Spinal cord (tissue), 9 donors: ENCODE measurements at regions not wholly inside any gene's neighbourhood (a gene's known extent, or its start where the extent isn't known, plus 50 kb on each side); places are given as distances from the start of the nearest gene placed in this dataset.

Experiments
- DNase-seq, 6 donors: peaks; one replicate each; pipeline versions ENCODE4 v3.0.0 to v3.0.0-alpha.2; 2013 to 2015; ENCODE audit warnings: low spot score in 6 of 6, low read depth in 4 of 6
- H3K27ac ChIP-seq: one replicate; pipeline ENCODE4 v1.5.1; 2013; ENCODE audit warnings: low read depth, low read length, control low read depth
- H3K27me3 ChIP-seq: one replicate; pipeline ENCODE4 v1.6.1; 2013; ENCODE audit warnings: low read length; ENCODE audit not compliant: control insufficient read depth, insufficient read depth
- H3K36me3 ChIP-seq: one replicate; pipeline ENCODE4 v1.6.1; 2013; ENCODE audit warnings: low read length; ENCODE audit not compliant: control insufficient read depth, insufficient read depth
- H3K4me1 ChIP-seq: one replicate; pipeline ENCODE4 v1.6.1; 2013; ENCODE audit warnings: low read length; ENCODE audit not compliant: control insufficient read depth, insufficient read depth
- H3K4me3 ChIP-seq: one replicate; pipeline ENCODE4 v1.5.1; 2013; ENCODE audit warnings: low read depth, low read length, control low read depth
- H3K9me3 ChIP-seq: one replicate; pipeline ENCODE4 v1.6.1; 2013; ENCODE audit warnings: low read length; ENCODE audit not compliant: control insufficient read depth, insufficient read depth
- WGBS: methylation state at CpG from one replicate; pipeline ENCODE4 v1.1.5; 2013; ENCODE audit warnings: missing lambda C conversion rate; ENCODE audit not compliant: insufficient coverage; 5-methylcytosine and 5-hydroxymethylcytosine counted together
- donor health status: healthy.

GRCh38 chr7:118583641-118584040 lies 359.1 kb downstream of the ANKRD7 start:
- DNase-seq, result peak in 1 of 6 donors; percentile 75
- WGBS, result no CpG with 5 or more reads among the region's 1 CpG
- Histone ChIP-seq H3K27ac (no peak overlapping the region), H3K4me3 (no peak overlapping the region), H3K36me3 (no peaks in the 10 kb centered on the region), H3K9me3 (peaks cover 2% of the 10 kb centered on the region), H3K4me1 (no peaks in the 10 kb centered on the region), H3K27me3 (no peaks in the 10 kb centered on the region)

- Histone ChIP-seq H3K4me1 (no peaks in the 10 kb centered on the region), H3K36me3 (no peaks in the 10 kb centered on the region), H3K27me3 (no peaks in the 10 kb centered on the region), H3K9me3 (peaks cover 2% of the 10 kb centered on the region), H3K4me3 (no peak overlapping the region), H3K27ac (no peak overlapping the region)
- no peak for DNase-seq
- WGBS, result 86% methylated on average over 1 of the region's 1 CpG
Observed at GRCh38 chr7:118586248-118586647, 361.7 kb downstream of the ANKRD7 start.

- no peaks in the 10 kb centered on the region for H3K36me3 ChIP-seq
- H3K4me1 ChIP-seq, result no peaks in the 10 kb centered on the region
- H3K27me3 ChIP-seq, result no peaks in the 10 kb centered on the region
- no peak overlapping the region for H3K4me3 ChIP-seq
- peaks cover 2% of the 10 kb centered on the region for H3K9me3 ChIP-seq
- no peak for DNase-seq
- H3K27ac ChIP-seq, result no peak overlapping the region
- WGBS, result no CpG with 5 or more reads among the region's 2 CpGs
Observed at GRCh38 chr7:118590107-118590506, 365.6 kb downstream of the ANKRD7 start.

GRCh38 chr7:118602090-118602489 lies 377.6 kb downstream of the ANKRD7 start:
- Histone ChIP-seq H3K27ac (no peak overlapping the region), H3K27me3 (no peaks in the 10 kb centered on the region), H3K4me3 (no peak overlapping the region), H3K36me3 (no peaks in the 10 kb centered on the region), H3K9me3 (no peaks in the 10 kb centered on the region), H3K4me1 (no peaks in the 10 kb centered on the region)
- no peak for DNase-seq

GRCh38 chr7:118606602-118607001 lies 382.1 kb downstream of the ANKRD7 start:
- no peaks in the 10 kb centered on the region for H3K9me3 ChIP-seq
- no peak overlapping the region for H3K27ac ChIP-seq
- WGBS, result no CpG with 5 or more reads among the region's 1 CpG
- DNase-seq, result no peak
- H3K4me1 ChIP-seq, result no peaks in the 10 kb centered on the region
- H3K27me3 ChIP-seq, result no peaks in the 10 kb centered on the region
- no peak overlapping the region for H3K4me3 ChIP-seq
- H3K36me3 ChIP-seq, result no peaks in the 10 kb centered on the region

GRCh38 chr7:118609207-118609606 lies 384.7 kb downstream of the ANKRD7 start:
- no peak for DNase-seq
- no peaks in the 10 kb centered on the region for H3K36me3 ChIP-seq
- no peaks in the 10 kb centered on the region for H3K9me3 ChIP-seq
- no peaks in the 10 kb centered on the region for H3K27me3 ChIP-seq
- H3K27ac ChIP-seq, result no peak overlapping the region
- WGBS, result 94% methylated on average over 3 of the region's 3 CpGs
- H3K4me1 ChIP-seq, result no peaks in the 10 kb centered on the region
- no peak overlapping the region for H3K4me3 ChIP-seq

GRCh38 chr7:118615681-118616080 lies 391.2 kb downstream of the ANKRD7 start:
- Histone ChIP-seq H3K4me3 (no peak overlapping the region), H3K4me1 (no peaks in the 10 kb centered on the region), H3K36me3 (no peaks in the 10 kb centered on the region), H3K27ac (no peak overlapping the region), H3K9me3 (no peaks in the 10 kb centered on the region), H3K27me3 (no peaks in the 10 kb centered on the region)
- DNase-seq, result peak in 2 of 6 donors; percentile 66 to 67
- 44% methylated on average over 2 of the region's 4 CpGs for WGBS

- 100% methylated on average over 2 of the region's 3 CpGs for WGBS
- H3K4me1 ChIP-seq, result no peaks in the 10 kb centered on the region
- peak in 1 of 6 donors; percentile 35 for DNase-seq
- no peak overlapping the region for H3K4me3 ChIP-seq
- peaks cover 3% of the 10 kb centered on the region for H3K9me3 ChIP-seq
- H3K27ac ChIP-seq, result no peak overlapping the region
- no peaks in the 10 kb centered on the region for H3K27me3 ChIP-seq
- no peaks in the 10 kb centered on the region for H3K36me3 ChIP-seq
Observed at GRCh38 chr7:118621810-118622360, 397.4 kb downstream of the ANKRD7 start.

- WGBS, result 70% methylated on average over 4 of the region's 4 CpGs
- no peak overlapping the region for H3K4me3 ChIP-seq
Observed at GRCh38 chr7:118626739-118627138, 402.2 kb downstream of the ANKRD7 start.

GRCh38 chr7:118627467-118627866 lies 403.0 kb downstream of the ANKRD7 start:
- Histone ChIP-seq H3K4me3 (no peak overlapping the region), H3K27ac (no peak overlapping the region), H3K9me3 (peaks cover 3% of the 10 kb centered on the region), H3K4me1 (no peaks in the 10 kb centered on the region), H3K27me3 (no peaks in the 10 kb centered on the region), H3K36me3 (no peaks in the 10 kb centered on the region)
- no peak for DNase-seq
- 91% methylated on average over 7 of the region's 8 CpGs for WGBS

More at GRCh38 chr7:118626739-118627138, 402.2 kb downstream of the ANKRD7 start:
- no peaks in the 10 kb centered on the region for H3K36me3 ChIP-seq
- DNase-seq, result no peak
- H3K9me3 ChIP-seq, result peaks cover 3% of the 10 kb centered on the region
- no peaks in the 10 kb centered on the region for H3K4me1 ChIP-seq
- H3K27ac ChIP-seq, result no peak overlapping the region
- H3K27me3 ChIP-seq, result no peaks in the 10 kb centered on the region
